Erythroblast (primary cell): ENCODE measurements at regions not wholly inside any gene's neighbourhood (a gene's known extent, or its start where the extent isn't known, plus 50 kb on each side); places are given as distances from the start of the nearest gene placed in this dataset.

Experiments used
- DNase-seq, 2 experiments: peaks; one replicate each; lab custom pipeline; 2025; lab: John Stamatoyannopoulos, UW
- GATA1 ChIP-seq: IDR thresholded peaks from 2 replicates; pipeline ENCODE4 v1.6.1; 2011; ENCODE audit warnings: low read depth, mild to moderate bottlenecking, control low read depth, low read length, moderate library complexity
- POLR2A ChIP-seq: IDR thresholded peaks from 2 replicates; pipeline ENCODE4 v1.6.1; 2011; ENCODE audit warnings: mild to moderate bottlenecking, low read length

- peak; percentile 46 to 55 for DNase-seq
These were observed 147.8 kb upstream of the MAGI3 start for GRCh38 chr1:113242481-113242880.

DNA sequence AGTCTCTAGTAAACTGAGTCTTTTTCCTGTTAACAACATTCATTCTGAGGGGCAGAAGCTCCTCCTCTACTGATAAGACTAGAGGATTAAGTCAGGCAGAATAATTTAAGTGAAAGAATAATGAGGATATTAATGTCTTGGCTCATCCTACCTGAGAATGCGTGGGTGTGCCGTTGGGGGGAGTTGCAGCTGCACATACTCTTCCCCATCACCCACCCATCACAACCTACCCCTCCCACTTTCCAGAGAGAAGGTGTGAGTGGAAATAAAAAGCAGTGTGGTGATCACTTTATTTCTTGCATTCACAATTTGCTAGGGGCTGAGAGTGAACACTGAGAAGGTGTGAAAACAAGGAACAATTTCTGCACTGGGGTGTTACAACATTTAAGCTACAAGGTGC is 146.8 kb upstream of the MAGI3 start:
- no peak for TF ChIP-seq GATA1
- no peak for TF ChIP-seq POLR2A
- no peak for DNase-seq

More at GRCh38 chr1:113242481-113242880, 147.8 kb upstream of the MAGI3 start:
- no peak for TF ChIP-seq GATA1

DNA sequence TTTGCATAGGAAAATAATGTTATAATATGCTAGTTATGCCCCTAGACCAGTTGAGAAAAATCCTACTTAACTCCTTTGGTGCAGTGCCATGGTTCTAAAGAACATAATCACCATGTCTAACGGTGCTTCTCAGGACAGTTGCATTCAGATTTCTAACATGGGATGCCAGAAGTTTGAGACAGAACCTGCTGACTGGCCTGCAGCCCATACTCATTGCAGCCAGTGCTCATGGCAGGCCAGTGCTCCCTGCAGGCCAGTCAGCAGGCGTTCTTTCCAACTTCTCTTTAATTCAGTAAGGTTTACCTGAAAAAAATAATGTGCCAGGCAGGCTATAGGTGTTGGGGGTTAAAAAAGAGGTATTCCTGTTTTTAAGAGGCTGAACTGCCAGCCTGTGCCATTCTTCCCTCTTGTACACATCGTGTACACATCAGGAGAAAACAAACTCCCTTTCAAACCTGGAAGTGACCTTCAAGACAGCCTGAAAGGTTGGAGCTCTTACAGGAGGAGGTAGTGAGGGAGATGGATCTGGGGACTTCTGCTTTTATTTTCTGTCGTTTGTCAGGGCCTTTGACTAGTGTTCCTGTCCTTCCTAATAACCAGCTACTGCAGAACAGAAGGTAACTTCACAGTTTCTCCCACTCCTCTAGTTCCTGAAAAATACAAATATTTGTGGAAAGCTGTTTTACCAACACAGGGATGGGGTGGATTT is 146.0 kb upstream of the MAGI3 start:
- no peak for DNase-seq
- TF ChIP-seq POLR2A (no peak), GATA1 (no peak)

DNA sequence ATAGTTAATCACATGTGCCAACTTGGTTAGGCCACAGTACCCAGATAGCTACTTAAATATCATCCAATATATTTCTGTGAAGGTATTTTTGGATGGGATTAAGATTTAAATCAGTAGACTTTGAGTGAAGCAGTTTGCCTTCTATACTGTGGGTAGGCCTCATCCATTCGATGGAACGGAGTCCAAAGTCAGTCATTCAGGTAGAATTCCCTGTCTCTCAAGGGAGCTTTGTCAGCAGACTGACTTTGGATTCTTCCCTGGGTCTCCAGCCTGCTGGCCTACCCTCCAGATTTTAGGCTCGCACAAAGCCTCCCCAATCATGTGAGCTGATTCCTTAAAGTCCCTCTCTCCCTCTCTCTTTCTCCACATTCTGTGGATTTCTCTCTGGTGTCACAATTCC is 145.1 kb upstream of the MAGI3 start:
- TF ChIP-seq POLR2A (no peak), GATA1 (no peak)
- no peak for DNase-seq

- TF ChIP-seq GATA1, result no peak
- TF ChIP-seq POLR2A, result no peak
- no peak for DNase-seq
These were observed 143.4 kb upstream of the MAGI3 start for GRCh38 chr1:113246929-113247328.

DNA sequence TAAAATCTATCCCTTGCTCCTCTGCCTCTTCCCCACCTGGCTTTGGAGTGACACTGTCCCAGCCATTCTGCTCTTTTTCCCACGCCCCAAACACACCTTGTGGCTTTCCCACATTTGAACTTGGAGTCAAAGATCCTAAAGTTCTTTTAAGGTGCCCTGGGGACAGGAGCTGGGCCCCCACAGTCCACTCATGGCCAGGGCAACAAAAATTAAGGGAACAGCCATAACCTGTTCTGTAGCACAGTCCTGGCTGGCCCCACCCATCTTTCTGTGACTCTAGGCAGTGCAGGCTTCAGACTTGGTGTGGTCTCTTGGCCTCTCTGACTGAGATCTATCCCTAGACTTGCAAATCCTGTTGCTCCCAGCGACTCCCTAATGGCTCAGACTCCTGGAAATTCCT is 143.0 kb upstream of the MAGI3 start:
- TF ChIP-seq POLR2A (no peak), GATA1 (no peak)
- no peak for DNase-seq

DNA sequence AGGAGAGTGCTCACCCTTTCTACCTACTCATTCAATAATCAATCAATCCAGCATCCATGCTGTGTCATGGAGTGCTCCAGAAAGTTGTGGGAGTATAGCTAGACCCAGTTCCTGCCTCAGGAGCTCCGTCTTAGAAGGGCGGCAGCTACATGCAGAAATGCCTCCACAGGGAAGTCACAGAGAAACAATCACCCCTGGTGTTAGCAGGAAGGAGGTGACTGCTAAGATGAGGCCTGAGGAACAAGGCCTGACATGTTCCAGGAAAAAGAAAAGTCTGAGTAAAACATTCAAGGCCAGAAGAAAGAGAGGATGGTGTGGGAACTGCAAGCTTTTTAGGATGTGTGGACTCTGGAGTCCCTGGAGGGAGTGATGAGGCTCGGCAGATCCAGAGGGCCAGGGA is 142.5 kb upstream of the MAGI3 start:
- TF ChIP-seq GATA1 (no peak), POLR2A (no peak)
- no peak for DNase-seq

DNA sequence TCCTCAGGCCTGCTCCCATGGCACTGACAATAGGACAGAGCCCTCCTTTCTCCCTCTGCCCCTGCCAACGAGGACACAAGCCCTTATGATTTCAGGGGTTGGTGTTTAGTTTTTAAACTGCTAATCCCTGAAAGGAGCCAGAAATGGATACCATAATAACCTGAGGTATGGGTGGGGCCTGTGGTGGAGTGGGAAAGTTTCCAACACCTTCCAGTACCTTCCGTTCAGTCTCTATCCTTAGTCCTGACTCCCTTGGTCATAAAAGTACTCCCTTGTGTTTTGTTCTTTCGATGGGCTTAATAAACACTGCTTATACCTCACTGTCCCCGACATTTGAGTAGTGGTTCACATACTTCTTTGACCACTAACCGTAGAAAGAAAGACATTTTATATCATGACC is 141.8 kb upstream of the MAGI3 start:
- TF ChIP-seq GATA1 (no peak), POLR2A (no peak)
- no peak for DNase-seq

DNA sequence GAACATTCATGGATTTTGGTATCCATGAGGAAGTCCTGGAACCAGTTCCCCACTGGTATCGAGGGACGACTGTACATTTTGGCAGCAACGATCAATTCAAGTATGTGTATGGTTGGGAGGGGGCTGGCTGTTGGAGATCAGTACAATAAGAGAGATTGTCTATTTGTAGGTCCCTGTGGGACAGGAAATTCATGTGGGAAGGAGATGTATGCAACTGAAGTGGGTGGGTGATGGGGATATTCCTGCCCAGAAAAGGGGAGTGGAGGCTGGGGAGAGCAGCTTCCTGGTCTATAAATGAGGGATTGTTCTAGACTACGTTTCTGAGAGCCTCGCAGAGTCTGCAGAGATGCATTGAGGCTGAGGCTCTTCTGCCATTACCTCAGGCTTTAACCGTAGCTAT is 140.2 kb upstream of the MAGI3 start:
- no peak for DNase-seq
- TF ChIP-seq POLR2A (no peak), GATA1 (no peak)

- DNase-seq, result no peak
- TF ChIP-seq POLR2A (no peak), GATA1 (no peak)
These were observed 138.1 kb upstream of the MAGI3 start for GRCh38 chr1:113252166-113252565.

DNA sequence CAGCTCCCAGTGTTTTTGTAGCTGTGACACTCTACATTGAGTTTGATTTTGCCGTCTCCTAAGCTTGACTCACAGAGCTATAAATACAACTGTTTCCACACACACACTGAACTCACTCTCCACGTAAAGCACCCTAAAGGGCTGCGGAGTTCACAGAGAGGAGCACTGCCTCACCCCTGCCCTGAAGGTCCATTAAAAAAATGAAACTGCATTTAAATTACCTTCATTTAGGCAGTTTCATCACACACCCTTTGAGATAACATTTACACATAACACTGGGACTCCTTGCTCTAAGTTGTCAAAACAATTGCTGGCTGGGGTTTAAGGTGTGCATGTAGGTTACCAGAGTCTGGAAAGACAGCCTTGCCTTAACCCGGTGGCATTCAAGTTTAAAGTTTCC is 137.1 kb upstream of the MAGI3 start:
- no peak for DNase-seq
- TF ChIP-seq GATA1 (no peak), POLR2A (no peak)

- DNase-seq, result no peak
These were observed 136.7 kb upstream of the MAGI3 start for GRCh38 chr1:113253590-113253989.

GRCh38 chr1:113255038-113255719 is 135.1 kb upstream of the MAGI3 start:
- no peak for DNase-seq
- no peak for TF ChIP-seq GATA1
- no peak for TF ChIP-seq POLR2A

More at GRCh38 chr1:113253590-113253989, 136.7 kb upstream of the MAGI3 start:
- TF ChIP-seq POLR2A (no peak), GATA1 (no peak)

GRCh38 chr1:113255720-113256347 is 134.5 kb upstream of the MAGI3 start:
- no peak for DNase-seq

More at GRCh38 chr1:113255720-113256347, 134.5 kb upstream of the MAGI3 start:
- TF ChIP-seq POLR2A (no peak), GATA1 (no peak)
